K562 (cell line): ENCODE measurements at regions not wholly inside any gene's neighbourhood (a gene's known extent, or its start where the extent isn't known, plus 50 kb on each side); places are given as distances from the start of the nearest gene placed in this dataset.

Experiments
- ATAC-seq: fragments of 200-7000 bp; cut with Tn5 transposase; 3 replicates; pipeline ENCODE4 v1.9.1; 2020; ENCODE audit warnings: moderate library complexity
- BruUV-seq: library from RNA; stranded (reverse); fragments of 400-500 nt; replicated peaks from 2 replicates; lab custom pipeline; 2021; lab: Mats Ljungman, UMichigan
- CTCF ChIA-PET: fragments of 300-600 bp; formaldehyde crosslinking; extraction: SDS; loops from one replicate; lab custom pipeline; 2021; ENCODE audit warnings: low intra/inter-chr PET ratio; lab: Yijun Ruan, JAX
- POLR2A ChIA-PET: fragments of 300-600, 350-650 bp; sonication (Branson Sonifier 250); formaldehyde crosslinking; extraction: SDS; loops from one replicate; lab custom pipeline; 2021; ENCODE audit warnings: antibody characterized with exemption, inconsistent platforms; lab: Yijun Ruan, JAX
- DNase-seq, 4 experiments: peaks; one replicate each; pipeline versions ENCODE4 v3.0.0 to v3.0.0-alpha.2; 2011 to 2018; ENCODE audit warnings: low spot score in 3 of 4, mixed read lengths in 3 of 4; ENCODE audit errors: extremely low read depth in 1 of 4
- FAIRE-seq: peaks from 2 replicates; lab custom pipeline; 2011; peaks lifted over from hg19 to GRCh38; lab: Jason Lieb, UNC
- H2AFZ ChIP-seq: 2 replicates; pipeline ENCODE4 v1.6.0; 2011; ENCODE audit warnings: low read depth, low read length, control low read depth, inconsistent platforms
- H3K27ac ChIP-seq: fragments of 200-600 bp; 3 replicates; pipeline ENCODE4 v1.8.0; 2011; ENCODE audit warnings: low read depth, mild to moderate bottlenecking, control low read depth, inconsistent platforms, low read length, moderate library complexity, mixed read lengths; ENCODE audit errors: extremely low read depth
- H3K27me3 ChIP-seq, 2 experiments: fragments of 300-600 bp in 1 of 2; 2 replicates in 1 of 2; 3 replicates in 1 of 2; pipeline versions ENCODE4 v1.6.0 to v1.8.0; 2011; ENCODE audit warnings: inconsistent platforms in 2 of 2, low read length in 2 of 2, mild to moderate bottlenecking in 1 of 2, mixed read lengths in 1 of 2, moderate library complexity in 1 of 2; ENCODE audit not compliant: control insufficient read depth in 2 of 2, insufficient read depth in 2 of 2
- H3K36me3 ChIP-seq: fragments of 300-600 bp; 3 replicates; pipeline ENCODE4 v1.8.0; 2011; ENCODE audit warnings: mild to moderate bottlenecking, low read length, inconsistent platforms; ENCODE audit not compliant: control insufficient read depth, insufficient read depth
- H3K4me1 ChIP-seq, 2 experiments: fragments of 200-600 bp in 1 of 2; replicated peaks in 1 of 2; 2 replicates in 1 of 2; 3 replicates in 1 of 2; pipeline versions ENCODE4 v1.5.1 to v1.8.0; 2011; ENCODE audit warnings: inconsistent platforms in 2 of 2, low read length in 2 of 2, mild to moderate bottlenecking in 1 of 2, mixed read lengths in 1 of 2, moderate library complexity in 1 of 2; ENCODE audit not compliant: control insufficient read depth in 2 of 2, insufficient read depth in 2 of 2
- H3K4me2 ChIP-seq: 2 replicates; pipeline ENCODE4 v1.6.1; 2011; ENCODE audit warnings: low read length, control low read depth, inconsistent platforms, mixed read lengths; ENCODE audit not compliant: insufficient read depth
- H3K4me3 ChIP-seq: fragments of 200-600 bp; sonication (generic), shearing (Covaris generic); 2 replicates; pipeline ENCODE4 v1.5.1; 2016; ENCODE audit warnings: control low read depth, inconsistent platforms
- H3K79me2 ChIP-seq: fragments of 200-600 bp; 3 replicates; pipeline ENCODE4 v1.8.0; 2011; ENCODE audit warnings: low read length, inconsistent platforms; ENCODE audit not compliant: control insufficient read depth, insufficient read depth
- H3K9ac ChIP-seq, 2 experiments: 2 replicates each; pipeline versions ENCODE4 v1.6.0 to v1.6.1; 2011; ENCODE audit warnings: low read depth in 2 of 2, low read length in 2 of 2, control low read depth in 1 of 2, inconsistent platforms in 1 of 2, mild to moderate bottlenecking in 1 of 2, mixed read lengths in 1 of 2; ENCODE audit not compliant: insufficient read depth in 1 of 2
- H3K9me1 ChIP-seq: one replicate; pipeline ENCODE4 v1.6.0; 2011; ENCODE audit warnings: inconsistent platforms, mild to moderate bottlenecking, low read length, moderate library complexity; ENCODE audit not compliant: control insufficient read depth, insufficient read depth
- H3K9me3 ChIP-seq: replicated peaks from 2 replicates; pipeline ENCODE4 v1.5.1; 2011; ENCODE audit warnings: low read depth, low read length, inconsistent platforms; ENCODE audit not compliant: control insufficient read depth, insufficient read depth
- H4K20me1 ChIP-seq: replicated peaks from 2 replicates; pipeline ENCODE4 v1.6.1; 2011; ENCODE audit warnings: low read length, inconsistent platforms, mixed read lengths; ENCODE audit not compliant: control insufficient read depth, insufficient read depth
- ARID2 ChIP-seq: fragments of 450-650 bp; IDR thresholded peaks from 2 replicates; pipeline ENCODE4 v1.6.1; 2017; ENCODE audit warnings: antibody characterized with exemption, mild to moderate bottlenecking
- FOXJ3 ChIP-seq: sonication (generic); formaldehyde crosslinking; IDR thresholded peaks from 2 replicates; pipeline ENCODE4 v1.4.0; 2020; ENCODE audit warnings: mild to moderate bottlenecking, missing genetic modification reagents
- GATA2 ChIP-seq: sonication (generic); formaldehyde crosslinking; IDR thresholded peaks from 2 replicates; pipeline ENCODE4 v1.4.0; 2020; ENCODE audit warnings: mild to moderate bottlenecking, missing genetic modification reagents
- SMARCC2 ChIP-seq: fragments of 450-650 bp; IDR thresholded peaks from 2 replicates; pipeline ENCODE4 v1.6.1; 2017; ENCODE audit warnings: antibody characterized with exemption, moderate library complexity, mild to moderate bottlenecking, low read depth
- STAT5A ChIP-seq: IDR thresholded peaks from 2 replicates; pipeline ENCODE4 v1.6.1; 2012; ENCODE audit warnings: low read length, inconsistent platforms, borderline replicate concordance
- TCF7 ChIP-seq: sonication (generic); IDR thresholded peaks from 2 replicates; pipeline ENCODE4 v1.6.1; 2016; ENCODE audit warnings: antibody characterized with exemption, borderline replicate concordance
- ZNF316 ChIP-seq: fragments of 450-650 bp; IDR thresholded peaks from 2 replicates; pipeline ENCODE4 v1.6.1; 2016
- ZNF668 ChIP-seq: fragments of 250-450 bp; sonication (Bioruptor Pico); IDR thresholded peaks from 2 replicates; pipeline ENCODE4 v1.8.0; 2022; ENCODE audit warnings: mild to moderate bottlenecking, inconsistent platforms
- ZNF76 ChIP-seq: fragments of 250-450 bp; sonication (Bioruptor Pico); IDR thresholded peaks from 2 replicates; pipeline ENCODE4 v1.4.0; 2020; ENCODE audit warnings: mild to moderate bottlenecking, moderate library complexity, borderline replicate concordance
- ZZZ3 ChIP-seq: fragments of 450-650 bp; IDR thresholded peaks from 2 replicates; pipeline ENCODE4 v1.6.1; 2016; ENCODE audit warnings: antibody characterized with exemption, mild to moderate bottlenecking, moderate library complexity
- WGBS: fragments of 100-300 bp; shearing (Covaris generic); methylation state at CpG from one replicate; pipeline ENCODE4 v1.1.6; 2016; ENCODE audit warnings: low coverage, mixed read lengths; ENCODE audit not compliant: insufficient coverage; ENCODE audit errors: missing lambda C conversion rate; 5-methylcytosine and 5-hydroxymethylcytosine counted together
- in situ Hi-C: fragments of 300-500 bp; cut with MboI; formaldehyde crosslinking; loops from 4 replicates; pipeline ENCODE4 v1.15.0; 2018; ENCODE audit warnings: inconsistent platforms, mixed read lengths
- intact Hi-C: fragments of 100-400 bp; cut with micrococcal nuclease; formaldehyde crosslinking; loops from 2 replicates; pipeline ENCODE4 v1.14.2; 2022
- TF ChIP-seq, protein P1 (sequence below): fragments of 250-450 bp; sonication (Bioruptor Pico); IDR thresholded peaks from 2 replicates; pipeline ENCODE4 v1.8.0; 2021; ENCODE audit warnings: moderate library complexity, mild to moderate bottlenecking, inconsistent platforms
- TF ChIP-seq, protein P2 (sequence below): IDR thresholded peaks from 2 replicates; pipeline ENCODE4 v1.6.1; 2014; ENCODE audit warnings: antibody characterized with exemption
- TF ChIP-seq, protein P3 (sequence below): sonication (generic); formaldehyde crosslinking; IDR thresholded peaks from 2 replicates; pipeline ENCODE4 v1.8.1; 2023; ENCODE audit warnings: mild to moderate bottlenecking, missing genetic modification reagents
- TF ChIP-seq, protein P4 (sequence below): sonication (generic); formaldehyde crosslinking; IDR thresholded peaks from 2 replicates; pipeline ENCODE4 v1.8.0; 2022; ENCODE audit warnings: missing genetic modification reagents, mild to moderate bottlenecking, moderate library complexity, borderline replicate concordance
- TF ChIP-seq, protein P5 (sequence below): fragments of 150-350 bp; conservative IDR thresholded peaks from 2 replicates; pipeline ENCODE4 v1.6.1; 2014; ENCODE audit warnings: low read length

DNA sequence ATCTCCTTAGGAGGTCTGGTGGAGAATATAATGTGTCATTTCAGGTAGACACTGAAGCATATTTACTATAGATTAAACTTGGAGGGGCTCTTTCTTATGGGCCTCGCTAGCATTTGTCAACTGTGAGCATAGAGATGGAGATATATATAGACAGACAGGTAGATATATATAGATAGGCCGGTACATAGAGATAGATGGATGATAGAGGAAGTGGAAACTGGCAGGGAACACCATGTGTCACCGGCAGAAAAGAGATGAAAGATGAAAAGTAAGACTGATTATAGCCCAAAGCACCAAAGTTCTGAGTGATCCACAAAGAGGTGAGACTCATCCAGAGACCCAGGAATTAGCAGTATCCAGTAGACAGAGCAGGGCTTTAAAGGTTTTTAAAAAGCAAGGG is 268.1 kb downstream of the FBXW7 start (continued):
- TF ChIP-seq ARID2 (no peak), ZNF76 (CRISPR knock-in tag) (no peak)
- TF ChIP-seq, protein P1, sequence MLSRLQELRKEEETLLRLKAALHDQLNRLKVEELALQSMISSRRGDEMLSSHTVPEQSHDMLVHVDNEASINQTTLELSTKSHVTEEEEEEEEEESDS (CRISPR knock-in tag), result no peak
- TF ChIP-seq, protein P2, sequence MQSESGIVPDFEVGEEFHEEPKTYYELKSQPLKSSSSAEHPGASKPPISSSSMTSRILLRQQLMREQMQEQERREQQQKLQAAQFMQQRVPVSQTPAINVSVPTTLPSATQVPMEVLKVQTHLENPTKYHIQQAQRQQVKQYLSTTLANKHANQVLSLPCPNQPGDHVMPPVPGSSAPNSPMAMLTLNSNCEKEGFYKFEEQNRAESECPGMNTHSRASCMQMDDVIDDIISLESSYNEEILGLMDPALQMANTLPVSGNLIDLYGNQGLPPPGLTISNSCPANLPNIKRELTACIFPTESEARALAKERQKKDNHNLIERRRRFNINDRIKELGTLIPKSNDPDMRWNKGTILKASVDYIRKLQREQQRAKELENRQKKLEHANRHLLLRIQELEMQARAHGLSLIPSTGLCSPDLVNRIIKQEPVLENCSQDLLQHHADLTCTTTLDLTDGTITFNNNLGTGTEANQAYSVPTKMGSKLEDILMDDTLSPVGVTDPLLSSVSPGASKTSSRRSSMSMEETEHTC, result no peak

DNA sequence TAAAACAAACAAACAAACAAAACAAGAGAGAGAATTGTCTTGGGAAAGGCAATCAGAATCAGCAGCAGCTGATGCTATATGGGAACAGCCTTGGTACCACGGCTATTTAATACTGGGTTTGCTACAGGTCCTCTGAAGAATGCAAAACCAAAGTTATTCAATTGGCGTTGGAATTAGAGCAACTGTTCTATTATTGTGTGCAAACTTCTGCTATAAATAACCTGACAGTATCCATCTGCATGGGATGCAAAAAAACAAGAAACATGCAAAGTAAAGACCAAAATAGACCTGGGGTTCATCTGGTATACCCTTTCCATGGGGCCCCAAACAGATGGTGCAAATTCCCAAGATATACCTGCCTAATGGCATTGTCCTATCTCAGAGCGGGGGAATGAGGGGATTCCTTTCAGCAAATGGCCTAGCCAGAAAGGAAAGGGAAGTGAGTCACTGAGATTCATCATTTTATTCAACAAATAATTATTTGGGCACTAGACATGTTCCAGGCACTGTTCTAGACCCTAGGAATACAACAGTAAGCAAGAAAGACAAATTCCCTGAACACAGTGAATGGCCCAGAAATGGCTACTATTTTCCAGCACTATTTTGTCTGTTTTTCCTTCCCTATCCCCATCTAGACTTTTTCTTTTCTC is 268.9 kb downstream of the FBXW7 start:
- POLR2A ChIA-PET, result no interaction called here
- CTCF ChIA-PET, result no interaction called here
- H3K4me1 ChIP-seq, result peaks cover 0 to 6% of the 10 kb centered on the region in 2 experiments; a peak in 1 of 5 replicates
- no peak for ATAC-seq
- H3K4me3 ChIP-seq, result no peak overlapping the region
- TF ChIP-seq, protein P1 (CRISPR knock-in tag), result no peak
- TF ChIP-seq SMARCC2 (no peak), ZZZ3 (no peak), ZNF668 (CRISPR knock-in tag) (no peak), ZNF316 (no peak), FOXJ3 (CRISPR knock-in tag) (no peak), GATA2 (CRISPR knock-in tag) (no peak), TCF7 (no peak), STAT5A (no peak)
- TF ChIP-seq, protein P3, sequence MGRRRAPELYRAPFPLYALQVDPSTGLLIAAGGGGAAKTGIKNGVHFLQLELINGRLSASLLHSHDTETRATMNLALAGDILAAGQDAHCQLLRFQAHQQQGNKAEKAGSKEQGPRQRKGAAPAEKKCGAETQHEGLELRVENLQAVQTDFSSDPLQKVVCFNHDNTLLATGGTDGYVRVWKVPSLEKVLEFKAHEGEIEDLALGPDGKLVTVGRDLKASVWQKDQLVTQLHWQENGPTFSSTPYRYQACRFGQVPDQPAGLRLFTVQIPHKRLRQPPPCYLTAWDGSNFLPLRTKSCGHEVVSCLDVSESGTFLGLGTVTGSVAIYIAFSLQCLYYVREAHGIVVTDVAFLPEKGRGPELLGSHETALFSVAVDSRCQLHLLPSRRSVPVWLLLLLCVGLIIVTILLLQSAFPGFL (CRISPR knock-in tag), result no peak
- TF ChIP-seq, protein P4, sequence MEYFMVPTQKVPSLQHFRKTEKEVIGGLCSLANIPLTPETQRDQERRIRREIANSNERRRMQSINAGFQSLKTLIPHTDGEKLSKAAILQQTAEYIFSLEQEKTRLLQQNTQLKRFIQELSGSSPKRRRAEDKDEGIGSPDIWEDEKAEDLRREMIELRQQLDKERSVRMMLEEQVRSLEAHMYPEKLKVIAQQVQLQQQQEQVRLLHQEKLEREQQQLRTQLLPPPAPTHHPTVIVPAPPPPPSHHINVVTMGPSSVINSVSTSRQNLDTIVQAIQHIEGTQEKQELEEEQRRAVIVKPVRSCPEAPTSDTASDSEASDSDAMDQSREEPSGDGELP, result no peak
- TF ChIP-seq, protein P5, sequence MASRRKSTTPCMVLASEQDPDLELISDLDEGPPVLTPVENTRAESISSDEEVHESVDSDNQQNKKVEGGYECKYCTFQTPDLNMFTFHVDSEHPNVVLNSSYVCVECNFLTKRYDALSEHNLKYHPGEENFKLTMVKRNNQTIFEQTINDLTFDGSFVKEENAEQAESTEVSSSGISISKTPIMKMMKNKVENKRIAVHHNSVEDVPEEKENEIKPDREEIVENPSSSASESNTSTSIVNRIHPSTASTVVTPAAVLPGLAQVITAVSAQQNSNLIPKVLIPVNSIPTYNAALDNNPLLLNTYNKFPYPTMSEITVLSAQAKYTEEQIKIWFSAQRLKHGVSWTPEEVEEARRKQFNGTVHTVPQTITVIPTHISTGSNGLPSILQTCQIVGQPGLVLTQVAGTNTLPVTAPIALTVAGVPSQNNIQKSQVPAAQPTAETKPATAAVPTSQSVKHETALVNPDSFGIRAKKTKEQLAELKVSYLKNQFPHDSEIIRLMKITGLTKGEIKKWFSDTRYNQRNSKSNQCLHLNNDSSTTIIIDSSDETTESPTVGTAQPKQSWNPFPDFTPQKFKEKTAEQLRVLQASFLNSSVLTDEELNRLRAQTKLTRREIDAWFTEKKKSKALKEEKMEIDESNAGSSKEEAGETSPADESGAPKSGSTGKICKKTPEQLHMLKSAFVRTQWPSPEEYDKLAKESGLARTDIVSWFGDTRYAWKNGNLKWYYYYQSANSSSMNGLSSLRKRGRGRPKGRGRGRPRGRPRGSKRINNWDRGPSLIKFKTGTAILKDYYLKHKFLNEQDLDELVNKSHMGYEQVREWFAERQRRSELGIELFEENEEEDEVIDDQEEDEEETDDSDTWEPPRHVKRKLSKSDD, result no peak
- TF ChIP-seq, all 486 proteins: peak for 0
- DNase-seq, result no peak
- no TSS peak for BruUV-seq
- Histone ChIP-seq H2AFZ (no peak overlapping the region), H3K27ac (no peak overlapping the region), H3K9me3 (no peaks in the 10 kb centered on the region), H3K27me3 (peaks cover 2 to 21% of the 10 kb centered on the region in 2 experiments; a peak in 4 of 5 replicates), H3K36me3 (no peaks in the 10 kb centered on the region), H4K20me1 (no peaks in the 10 kb centered on the region; the same call in 1 of the 2 replicates), H3K9ac (no peak overlapping the region), H3K79me2 (no peaks in the 10 kb centered on the region), H3K9me1 (no peaks in the 10 kb centered on the region), H3K4me2 (no peak overlapping the region)
- in situ Hi-C loops (no loop called here), intact Hi-C loops (no loop called here)
- 0% methylated on average over 3 of the region's 3 CpGs for WGBS
- FAIRE-seq, result no peak
